Glomerular visceral epithelial cell (primary cell): ENCODE measurements at regions not wholly inside any gene's neighbourhood (a gene's known extent, or its start where the extent isn't known, plus 50 kb on each side); places are given as distances from the start of the nearest gene placed in this dataset.
"Not testable (repeated sequence)": the region's sequence is repeated elsewhere in the genome, so short reads cannot be mapped to it uniquely, and the experiment has no call there.

Experiments used
- DNase-seq: peaks from one replicate; pipeline ENCODE4 v3.0.0-alpha.2; 2016; ENCODE audit errors: extremely low spot score

DNA sequence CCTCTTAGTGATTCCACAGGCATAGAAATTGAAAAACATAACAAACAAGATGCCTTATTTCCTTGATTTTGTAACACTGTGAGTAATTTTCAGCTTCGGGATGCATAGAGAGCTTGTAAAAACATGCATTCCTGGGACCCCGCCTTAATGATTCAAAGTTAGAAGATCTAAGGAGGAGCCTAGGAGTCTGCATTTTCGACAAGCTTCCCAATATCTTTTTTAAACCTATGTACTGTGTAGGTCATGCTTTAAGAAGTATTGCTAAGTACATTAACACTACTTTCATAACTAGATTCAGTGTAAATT, 109.8 kb upstream of the ZNF516 start:
- no peak for DNase-seq

- no peak for DNase-seq
These were observed 109.3 kb upstream of the ZNF516 start for GRCh38 chr18:76604108-76604934.

DNA sequence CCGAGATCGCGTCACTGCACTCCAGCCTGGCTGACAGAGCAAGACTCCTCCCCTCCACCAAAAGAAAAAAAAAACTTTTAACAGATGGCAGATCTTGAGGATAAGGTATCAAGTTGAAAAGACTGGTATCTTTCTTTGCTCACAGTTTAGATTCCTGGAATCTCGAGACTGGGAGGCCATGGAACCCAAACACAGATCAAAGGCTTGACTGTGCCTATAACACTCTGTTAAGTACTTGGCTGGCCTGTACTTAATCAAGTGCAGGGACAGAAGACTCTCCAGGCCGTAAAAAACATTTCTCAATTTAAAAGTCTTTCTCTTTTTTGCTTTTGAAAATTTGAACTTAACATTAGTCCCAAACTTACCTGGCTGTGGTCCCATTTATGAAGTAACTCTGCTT, 107.1 kb upstream of the ZNF516 start:
- DNase-seq = no peak

DNA sequence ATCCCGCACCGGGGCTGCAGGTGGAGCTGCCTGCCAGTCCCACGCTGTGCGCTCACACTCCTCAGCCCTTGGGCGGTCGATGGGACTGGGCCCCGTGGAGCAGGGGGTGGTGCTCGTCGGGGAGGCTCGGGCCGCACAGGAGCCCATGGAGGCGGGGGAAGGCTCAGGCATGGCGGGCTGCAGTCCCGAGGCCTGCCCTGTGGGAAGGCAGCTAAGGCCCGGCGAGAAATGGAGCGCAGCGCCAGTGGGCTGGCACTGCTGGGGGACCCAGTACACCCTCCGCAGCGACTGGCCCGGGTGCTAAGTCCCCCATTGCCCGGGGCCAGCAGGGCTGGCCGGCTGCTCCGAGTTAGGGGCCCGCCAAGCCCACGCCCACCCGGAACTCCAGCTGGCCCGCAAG, 105.0 kb upstream of the ZNF516 start:
- not testable (repeated sequence) for DNase-seq

DNA sequence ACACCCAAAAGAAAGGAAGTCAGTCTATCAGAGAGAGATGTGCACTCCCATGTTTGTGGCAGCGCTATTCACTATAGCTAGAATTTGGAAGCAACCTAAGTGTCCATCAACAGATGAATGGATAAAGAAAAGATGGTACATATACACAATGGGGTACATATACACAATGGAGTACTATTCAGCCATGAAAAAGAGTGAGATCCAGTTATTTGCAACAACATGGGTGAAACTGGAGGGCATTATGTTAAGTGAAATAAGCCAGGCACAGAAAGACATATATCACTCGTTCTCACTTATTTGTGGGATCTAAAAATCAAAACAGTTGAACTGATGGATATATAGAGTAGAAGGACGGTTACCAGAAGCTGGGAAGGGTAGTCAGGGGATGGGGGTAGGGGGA, 99.9 kb upstream of the ZNF516 start:
- no peak for DNase-seq

GRCh38 chr18:76593843-76594242, 98.8 kb upstream of the ZNF516 start:
- no peak for DNase-seq

GRCh38 chr18:76592981-76593381, 97.9 kb upstream of the ZNF516 start:
- no peak for DNase-seq

DNA sequence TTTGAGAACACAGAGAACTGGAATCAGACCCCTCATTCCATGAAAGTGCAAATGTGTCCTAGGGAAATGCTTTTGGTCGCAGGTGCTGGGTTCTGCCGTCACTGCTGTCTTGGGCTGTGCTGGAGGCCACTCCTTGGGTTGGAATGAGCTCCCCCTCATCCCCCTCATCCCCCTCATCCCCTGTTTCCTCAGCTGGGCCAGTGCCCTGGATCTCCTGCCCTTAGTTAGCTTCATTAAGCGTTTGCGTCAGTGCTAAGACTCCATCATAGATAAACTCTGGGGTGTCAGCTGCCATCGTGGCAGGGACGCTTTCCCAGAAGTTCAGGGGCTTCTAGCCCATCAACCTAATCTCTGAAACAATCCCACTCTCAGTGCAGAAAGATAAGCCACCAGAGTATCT, 97.1 kb upstream of the ZNF516 start:
- DNase-seq = no peak

GRCh38 chr18:76589866-76590265, 94.8 kb upstream of the ZNF516 start:
- no peak for DNase-seq

DNA sequence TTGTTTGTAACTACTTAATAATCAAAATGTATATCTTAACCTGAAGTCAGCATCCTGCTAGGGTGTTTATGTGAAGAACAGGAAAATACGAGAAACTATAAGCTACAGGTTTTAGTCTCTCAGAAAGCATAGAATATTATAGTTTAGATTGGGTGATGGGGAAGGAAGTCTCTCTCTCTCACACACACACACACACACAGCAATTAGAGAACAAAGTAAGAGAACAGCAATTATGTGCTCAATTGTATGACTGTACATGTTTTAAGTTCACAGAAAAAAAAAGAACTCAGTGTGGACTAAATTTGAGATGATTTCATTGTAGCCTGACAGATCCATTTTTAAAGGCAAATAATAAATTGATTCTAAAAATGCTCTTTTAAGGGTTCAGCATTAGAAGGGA, 94.3 kb upstream of the ZNF516 start:
- no peak for DNase-seq

GRCh38 chr18:76588601-76589226, 93.7 kb upstream of the ZNF516 start:
- no peak for DNase-seq

DNA sequence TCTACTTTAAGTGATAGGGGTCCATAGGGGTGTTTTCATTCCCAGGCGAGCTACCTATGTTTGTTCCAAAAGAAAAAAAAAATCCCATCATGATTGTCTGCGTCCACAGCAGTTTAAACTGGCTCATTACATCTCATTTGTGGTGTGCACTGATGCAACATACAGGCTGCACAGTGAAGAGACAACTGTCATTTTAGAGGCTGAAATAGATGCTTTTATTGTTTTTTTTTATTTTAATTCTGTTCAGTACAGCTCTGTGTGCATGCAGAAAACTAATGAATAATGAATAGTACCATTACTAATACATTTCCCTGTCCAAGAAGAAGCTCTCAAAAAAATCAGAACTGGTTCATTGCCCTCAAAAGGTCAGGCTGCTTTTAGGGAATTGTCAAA, 92.8 kb upstream of the ZNF516 start:
- no peak for DNase-seq

DNA sequence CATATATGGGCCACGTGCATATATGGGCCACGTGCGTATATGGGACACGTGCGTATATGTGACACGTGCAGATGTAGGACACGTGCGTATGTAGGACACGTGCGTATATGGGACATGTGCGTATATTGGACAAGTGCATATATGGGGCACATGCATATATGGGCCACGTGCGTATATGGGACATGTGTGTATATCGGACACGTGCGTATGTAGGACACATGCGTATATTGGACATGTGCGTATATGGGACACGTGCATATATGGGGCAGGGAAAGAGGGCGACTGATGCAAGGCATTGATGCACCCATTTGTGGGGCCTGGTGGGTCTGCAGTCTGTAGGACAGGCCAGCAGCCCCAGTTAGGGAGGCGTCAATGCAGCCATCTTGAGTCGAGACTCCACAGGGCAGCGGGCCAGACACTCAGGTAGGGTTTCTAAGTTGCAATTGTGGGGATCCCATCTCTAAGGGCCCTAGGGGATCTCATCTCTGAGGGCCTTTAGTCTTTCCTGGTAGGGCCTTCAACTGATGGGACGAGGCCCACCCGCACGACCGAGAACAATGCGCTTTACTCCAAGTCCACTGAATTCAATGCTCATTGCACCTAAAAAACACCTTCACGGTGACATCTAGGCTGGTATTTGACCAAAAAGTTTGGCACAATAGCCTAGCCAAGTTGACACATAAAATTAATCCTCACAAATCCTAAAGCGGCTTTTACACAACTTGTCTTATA, 92.3 kb upstream of the ZNF516 start:
- DNase-seq = no peak

GRCh38 chr18:76584414-76585310, 89.6 kb upstream of the ZNF516 start:
- no peak for DNase-seq

DNA sequence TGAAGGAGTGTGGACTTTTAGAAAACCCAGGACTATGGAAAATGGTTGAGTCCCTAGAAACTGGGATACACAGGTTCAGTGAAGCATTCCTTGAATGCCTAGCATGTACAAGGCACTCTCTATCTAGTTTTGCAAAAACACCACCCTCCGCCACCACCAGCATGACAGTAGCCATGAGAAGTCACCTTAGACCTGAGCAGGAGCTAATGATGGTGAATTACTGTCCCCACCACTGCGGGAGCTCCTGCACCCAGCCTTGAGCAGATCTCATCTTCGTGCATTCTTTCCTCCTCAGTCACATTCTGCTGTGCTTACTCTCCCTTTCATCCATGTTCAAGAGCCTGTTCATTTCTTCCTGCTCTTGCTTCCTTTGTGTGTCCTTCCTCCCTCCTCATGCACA, 86.2 kb upstream of the ZNF516 start:
- DNase-seq = no peak

GRCh38 chr18:76580288-76580962, 85.4 kb upstream of the ZNF516 start:
- DNase-seq = no peak

GRCh38 chr18:76579301-76579695, 84.3 kb upstream of the ZNF516 start:
- no peak for DNase-seq

GRCh38 chr18:76578571-76579300, 83.7 kb upstream of the ZNF516 start:
- no peak for DNase-seq

DNA sequence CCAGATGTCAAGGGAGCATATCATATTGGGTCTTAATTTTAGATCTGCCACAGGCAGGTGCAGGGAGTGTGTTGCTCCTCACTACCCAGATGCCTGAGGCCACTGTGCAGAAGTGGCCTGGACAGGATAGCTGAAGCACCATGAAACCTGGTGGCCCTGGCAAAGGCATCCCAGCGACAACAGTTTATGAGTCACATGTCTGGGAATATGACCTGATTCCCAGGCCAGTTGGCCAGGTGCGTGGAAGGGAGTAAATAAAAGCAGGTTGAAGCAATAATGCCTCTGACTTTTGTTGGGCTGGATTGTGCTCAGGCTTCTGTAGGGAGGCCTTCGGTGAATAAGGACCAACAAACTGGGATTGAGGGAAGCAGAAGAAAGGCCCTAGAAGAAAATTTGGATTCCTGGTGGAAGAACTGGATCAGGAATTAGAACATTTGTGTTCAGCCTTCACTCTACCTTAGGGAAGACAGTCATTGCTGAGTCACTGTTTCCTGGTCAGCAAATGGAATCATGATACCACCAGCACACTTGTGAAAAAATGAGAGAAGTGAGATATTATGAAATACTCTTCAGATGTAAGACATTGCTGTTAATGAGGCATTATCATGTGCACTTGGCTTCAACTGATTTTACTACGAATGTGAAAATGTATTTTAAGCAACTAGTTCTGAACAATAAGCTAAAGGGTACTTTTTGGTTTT, 78.4 kb upstream of the ZNF516 start:
- peak; percentile 18 for DNase-seq
